ENCODE measurements at regions not wholly inside any gene's neighbourhood (a gene's known extent, or its start where the extent isn't known, plus 50 kb on each side); places are given as distances from the start of the nearest gene placed in this dataset.

GRCh38 chr5:113825176-113825575 is 311.7 kb downstream of the YTHDC2 start:
- intact Hi-C loops (cut with DNase I) = no loop called here
- no peak overlapping the region for H3K27ac ChIP-seq
- no peaks in the 10 kb centered on the region for H3K36me3 ChIP-seq
- no peaks in the 10 kb centered on the region for H3K4me1 ChIP-seq
- peaks cover 0 to 4% (median 0%) of the 10 kb centered on the region in 12 donors for H3K9me3 ChIP-seq
- ATAC-seq (no peak), DNase-seq (no peak)
- no peak overlapping the region for H3K4me3 ChIP-seq
- H3K27me3 ChIP-seq = no peaks in the 10 kb centered on the region
- no peak for TF ChIP-seq CTCF (IDR thresholded peaks at IDR 0.05)
- no peak for TF ChIP-seq POLR2A (IDR thresholded peaks at IDR 0.05)

- Histone ChIP-seq H3K9me3 (no peaks in the 10 kb centered on the region), H3K27me3 (no peaks in the 10 kb centered on the region), H3K27ac (no peak overlapping the region), H3K4me3 (no peak overlapping the region), H3K36me3 (no peaks in the 10 kb centered on the region), H3K4me1 (no peaks in the 10 kb centered on the region)
- no peak for ATAC-seq
- no peak for DNase-seq
- TF ChIP-seq CTCF (IDR thresholded peaks at IDR 0.05) (no peak), POLR2A (IDR thresholded peaks at IDR 0.05) (no peak)
- intact Hi-C loops (cut with DNase I) = no loop called here
- 79 to 83% (median 82%) methylated on average over 5 of the region's 5 CpGs for WGBS, 4 donors
These were observed 333.4 kb downstream of the YTHDC2 start for GRCh38 chr5:113846941-113847340.

- DNase-seq = no peak
- TF ChIP-seq CTCF (IDR thresholded peaks at IDR 0.05) = no peak
- no peak for TF ChIP-seq POLR2A (IDR thresholded peaks at IDR 0.05)
- intact Hi-C loops (cut with DNase I) = no loop called here
- no peak overlapping the region for H3K4me3 ChIP-seq
- peaks cover 0 to 4% (median 0%) of the 10 kb centered on the region in 12 donors for H3K9me3 ChIP-seq
- H3K4me1 ChIP-seq = no peaks in the 10 kb centered on the region
- H3K27me3 ChIP-seq = no peaks in the 10 kb centered on the region
- no peak for ATAC-seq
- no peaks in the 10 kb centered on the region for H3K36me3 ChIP-seq
- no peak overlapping the region for H3K27ac ChIP-seq
These were observed 350.9 kb downstream of the YTHDC2 start for GRCh38 chr5:113864437-113864836.

DNA sequence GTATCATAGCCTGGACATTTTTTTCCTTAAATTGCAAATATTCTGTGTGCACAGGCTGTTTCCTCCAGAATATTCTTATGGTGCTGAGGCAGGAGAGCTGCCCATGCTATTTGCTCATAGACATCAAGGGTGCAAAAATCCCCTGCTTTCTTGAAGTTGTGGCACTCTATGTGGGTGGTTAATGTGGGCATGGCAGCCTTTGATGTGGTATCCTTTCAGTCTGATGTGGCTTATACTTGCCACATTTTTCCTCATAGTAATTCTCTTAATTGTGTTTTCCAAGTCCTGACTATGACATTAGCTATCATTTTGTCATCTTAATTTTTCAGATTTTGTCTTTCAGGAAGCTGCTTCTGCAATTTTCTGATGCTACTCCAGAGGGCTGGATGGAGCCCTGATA is 353.3 kb downstream of the YTHDC2 start:
- H3K4me1 ChIP-seq = no peaks in the 10 kb centered on the region
- H3K36me3 ChIP-seq = no peaks in the 10 kb centered on the region
- intact Hi-C loops (cut with DNase I) = no loop called here
- H3K4me3 ChIP-seq = no peak overlapping the region
- ATAC-seq (no peak), DNase-seq (no peak)
- peaks cover 0 to 4% (median 0%) of the 10 kb centered on the region in 9 donors for H3K27me3 ChIP-seq
- H3K9me3 ChIP-seq = peaks cover 0 to 4% (median 0%) of the 10 kb centered on the region in 12 donors
- H3K27ac ChIP-seq = no peak overlapping the region
- TF ChIP-seq POLR2A (IDR thresholded peaks at IDR 0.05) = no peak
- no peak for TF ChIP-seq CTCF (IDR thresholded peaks at IDR 0.05)
